ENCODE measurements at regions not wholly inside any gene's neighbourhood (a gene's known extent, or its start where the extent isn't known, plus 50 kb on each side); places are given as distances from the start of the nearest gene placed in this dataset.

DNA sequence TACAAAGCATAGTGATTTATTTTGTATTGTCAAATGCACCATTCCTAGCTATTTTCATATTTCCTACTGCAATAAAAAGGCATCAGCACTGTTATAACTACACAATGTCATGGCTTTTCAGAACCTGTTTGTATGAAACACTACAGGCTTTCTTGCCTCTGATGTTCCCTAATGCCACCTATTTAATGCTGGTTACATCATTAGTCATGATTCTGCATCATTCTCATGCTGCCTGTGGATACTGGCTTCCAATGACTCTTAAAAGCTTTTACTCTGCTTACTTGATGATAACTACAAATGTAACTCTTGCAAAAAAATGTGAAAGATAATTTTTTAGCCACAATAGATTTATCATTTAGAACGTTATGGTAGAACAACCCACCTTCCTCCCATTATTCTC, 529.4 kb downstream of the HTR7 start:
- no peak for DNase-seq (ENCODE audit: low read depth)

DNA sequence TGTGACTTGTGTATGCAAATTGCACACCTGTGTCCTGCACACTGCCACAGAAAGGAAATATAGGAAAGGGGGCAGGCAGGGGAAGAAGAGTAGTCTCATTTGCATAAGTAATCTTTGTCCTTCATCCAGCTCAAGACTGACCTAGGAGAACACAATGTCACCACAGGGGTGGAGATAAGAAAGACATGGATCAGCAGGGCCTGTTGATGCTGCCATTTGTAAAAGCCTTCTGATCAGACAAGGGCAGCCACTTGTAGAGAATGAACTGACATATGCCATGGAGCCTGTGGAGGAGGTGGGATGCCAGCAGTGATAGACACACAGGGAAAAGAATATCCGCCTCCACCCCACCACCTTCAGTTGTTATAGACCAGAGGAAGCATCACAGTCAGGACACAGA, 528.9 kb downstream of the HTR7 start:
- no peak for DNase-seq (ENCODE audit: low read depth)

GRCh38 chr10:90337316-90337715, 520.5 kb downstream of the HTR7 start:
- DNase-seq (ENCODE audit: low read depth), result no peak

DNA sequence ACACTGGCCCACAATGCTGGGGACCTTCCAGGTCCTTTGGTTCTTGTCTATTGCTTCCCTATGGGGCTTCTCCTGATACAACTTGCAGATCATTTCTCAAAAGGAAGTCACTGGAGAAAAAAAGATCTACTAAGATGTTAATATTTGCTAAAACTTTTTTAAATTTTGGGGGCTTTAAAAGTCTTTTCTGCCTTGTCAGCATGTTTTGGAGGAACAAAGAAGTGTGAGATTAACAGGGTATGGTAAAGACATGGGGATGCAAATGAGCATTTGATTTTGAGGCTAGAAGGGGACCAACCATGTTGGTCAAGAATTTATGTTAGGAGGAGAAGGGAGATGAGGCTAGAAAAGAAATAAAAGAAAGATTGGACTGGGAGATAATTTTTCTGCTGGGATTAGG, 515.4 kb downstream of the HTR7 start:
- no peak for DNase-seq (ENCODE audit: low read depth)

GRCh38 chr10:90344226-90344625, 513.6 kb downstream of the HTR7 start:
- no peak for DNase-seq (ENCODE audit: low read depth)

DNA sequence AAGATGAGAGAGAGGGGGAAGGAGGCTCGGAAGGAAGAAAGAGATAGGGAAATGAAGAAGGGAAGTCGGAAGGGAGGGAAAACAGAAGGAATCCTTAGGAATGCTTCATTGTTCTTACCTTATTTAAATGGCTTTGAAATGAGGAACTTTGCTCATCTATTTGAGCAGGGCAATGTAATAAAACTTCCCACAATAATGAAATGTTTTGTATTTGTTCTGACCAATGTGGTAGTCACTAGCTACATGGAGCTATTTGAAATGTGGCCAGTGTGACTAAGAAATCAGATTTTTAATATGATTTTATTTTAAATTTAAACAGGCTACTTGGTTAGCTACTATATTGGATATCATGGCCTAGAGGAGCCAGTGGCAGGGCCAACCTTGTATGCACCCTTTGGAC, 510.6 kb downstream of the HTR7 start:
- DNase-seq (ENCODE audit: low read depth), result no peak

- DNase-seq (ENCODE audit: low read depth), result no peak
Observed at GRCh38 chr10:90350122-90350521, 507.7 kb downstream of the HTR7 start.

DNA sequence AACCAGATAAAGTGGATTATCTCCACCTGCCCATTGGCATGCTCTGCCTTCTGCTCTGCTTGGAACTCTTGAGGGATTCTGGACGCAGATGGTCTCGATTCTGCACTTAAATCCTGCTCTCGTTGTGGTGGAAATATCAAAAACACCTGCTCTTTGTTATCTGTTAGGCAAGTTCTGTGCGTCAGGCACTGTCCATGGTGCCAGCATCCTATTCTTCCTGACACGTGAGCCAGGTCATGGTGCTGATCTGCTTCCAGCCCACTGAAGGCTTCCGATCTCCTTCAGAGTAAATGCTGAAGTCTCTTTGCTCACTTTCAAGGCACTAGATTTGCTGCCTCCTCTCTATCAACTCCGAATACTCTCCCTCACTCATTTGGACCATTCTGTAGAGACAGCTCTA, 505.6 kb downstream of the HTR7 start:
- no peak for DNase-seq (ENCODE audit: low read depth)

GRCh38 chr10:90354914-90355313, 502.9 kb downstream of the HTR7 start:
- no peak for DNase-seq (ENCODE audit: low read depth)

DNA sequence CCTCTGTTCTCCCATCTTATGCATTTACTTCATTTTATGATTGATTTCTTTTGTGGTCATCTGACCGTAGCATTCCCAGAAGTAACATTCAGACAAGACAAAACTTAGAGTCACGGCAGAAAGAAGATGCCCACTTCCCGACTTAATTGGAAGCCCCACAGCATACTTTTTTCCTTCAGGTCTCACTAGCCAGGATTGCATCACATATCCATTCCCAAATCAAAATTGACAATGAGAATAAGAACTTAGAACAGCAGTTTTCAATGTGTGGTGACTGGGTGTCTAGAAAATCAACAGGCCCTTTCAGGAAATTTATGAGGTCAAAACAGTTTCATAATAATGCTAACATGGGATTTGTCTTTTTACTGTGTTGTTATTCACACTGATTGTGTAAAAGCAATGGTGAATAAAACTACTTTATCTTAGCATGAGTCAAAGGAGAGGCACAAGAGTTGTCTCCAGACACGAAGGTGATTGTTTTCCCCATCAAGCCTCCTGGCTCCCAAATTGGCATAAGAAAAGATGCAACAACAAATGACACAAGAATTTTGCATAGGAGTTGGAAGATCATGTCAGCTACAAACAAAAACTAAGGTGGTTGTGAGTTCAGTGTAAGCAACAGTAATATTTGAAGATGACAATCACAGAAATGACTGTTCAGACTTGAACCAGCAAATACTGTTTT, 493.9 kb downstream of the HTR7 start:
- no peak for DNase-seq (ENCODE audit: low read depth)

DNA sequence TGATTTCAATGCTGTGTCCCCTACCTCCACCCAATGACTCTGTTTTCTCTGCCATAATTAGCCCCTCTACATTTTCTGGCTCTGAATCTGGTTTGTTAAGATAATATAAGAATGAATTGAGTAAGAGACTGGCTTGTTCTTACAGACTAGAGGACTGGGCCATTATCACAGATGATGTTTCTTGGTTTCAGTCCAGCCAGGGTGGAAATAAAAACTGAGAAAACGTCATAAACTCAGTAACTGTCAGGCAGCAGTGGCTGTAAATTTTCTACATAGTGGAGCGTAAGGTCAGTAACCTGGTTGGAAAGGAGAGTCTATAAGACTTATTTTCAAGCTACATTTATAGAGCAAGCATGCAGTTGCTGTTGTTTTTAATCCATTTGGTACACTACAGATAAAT, 485.4 kb downstream of the HTR7 start:
- no peak for DNase-seq (ENCODE audit: low read depth)

DNA sequence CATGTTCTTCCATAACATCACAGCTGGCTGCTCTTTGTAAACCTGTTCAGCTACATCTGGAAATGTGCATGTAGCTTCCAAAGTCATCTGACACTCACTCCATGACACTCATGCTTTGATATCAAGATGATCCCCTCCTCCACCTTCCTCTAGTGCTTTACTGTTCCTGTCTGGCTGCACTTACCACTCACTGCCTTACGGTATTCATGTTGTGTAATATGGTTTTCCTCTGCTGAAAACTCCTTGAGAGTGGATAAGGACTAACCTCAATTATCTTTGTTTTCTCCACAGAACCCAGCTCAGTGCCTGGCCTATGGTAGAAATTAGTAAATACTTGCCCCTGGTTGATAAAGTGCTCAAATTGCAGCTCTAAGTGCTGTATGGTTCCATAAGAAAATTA, 483.9 kb downstream of the HTR7 start:
- no peak for DNase-seq (ENCODE audit: low read depth)

DNA sequence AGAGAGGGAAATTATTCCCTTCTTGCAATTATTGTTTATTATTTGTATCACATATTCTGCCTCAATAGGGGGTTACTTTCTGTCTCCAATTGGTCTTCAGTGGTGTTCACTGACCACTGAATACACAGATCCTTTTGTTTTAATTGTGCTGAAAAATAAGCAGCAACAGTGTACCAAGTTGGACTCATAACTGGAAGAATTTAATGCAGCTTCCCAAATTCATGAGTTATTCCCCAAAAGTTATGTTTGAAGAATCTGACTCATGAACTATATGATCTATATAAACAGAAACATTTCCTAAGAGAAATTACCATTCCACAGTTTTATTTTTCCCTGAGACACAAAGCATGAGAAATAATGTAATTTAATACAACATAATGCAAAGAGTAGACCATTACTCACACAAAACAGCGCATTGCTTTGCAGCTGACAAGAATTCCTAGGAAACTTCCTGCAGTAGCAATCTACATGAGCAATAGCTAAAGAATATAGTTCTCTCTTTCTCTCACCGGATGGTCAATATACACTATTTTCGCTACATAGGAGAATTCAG, 479.2 kb downstream of the HTR7 start:
- DNase-seq (ENCODE audit: low read depth), result no peak

- DNase-seq (ENCODE audit: low read depth), result no peak
Observed at GRCh38 chr10:90381468-90381867, 476.4 kb downstream of the HTR7 start.

- DNase-seq (ENCODE audit: low read depth), result no peak
Observed at GRCh38 chr10:90389876-90390275, 468.0 kb downstream of the HTR7 start.

DNA sequence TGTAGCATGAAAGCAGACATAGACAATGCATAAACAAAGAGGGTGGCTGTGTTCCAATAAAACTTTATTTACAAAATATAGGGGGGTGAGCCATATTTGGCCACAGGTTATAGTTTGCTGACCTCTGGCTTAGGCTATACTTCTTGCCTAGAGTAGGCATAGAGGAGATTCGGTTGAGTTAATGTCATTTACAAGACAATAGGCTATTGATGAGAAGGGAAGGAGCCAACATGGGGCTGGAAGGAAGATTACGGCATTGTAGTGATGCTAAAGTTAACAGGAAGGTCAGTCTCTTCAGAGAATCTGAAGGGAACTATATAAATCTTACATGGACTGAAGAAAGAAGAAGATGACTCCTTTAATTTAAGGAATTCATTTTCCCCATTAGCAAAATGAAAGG, 463.5 kb downstream of the HTR7 start:
- DNase-seq (ENCODE audit: low read depth), result no peak

GRCh38 chr10:90396721-90397120, 461.1 kb downstream of the HTR7 start:
- no peak for DNase-seq (ENCODE audit: low read depth)

DNA sequence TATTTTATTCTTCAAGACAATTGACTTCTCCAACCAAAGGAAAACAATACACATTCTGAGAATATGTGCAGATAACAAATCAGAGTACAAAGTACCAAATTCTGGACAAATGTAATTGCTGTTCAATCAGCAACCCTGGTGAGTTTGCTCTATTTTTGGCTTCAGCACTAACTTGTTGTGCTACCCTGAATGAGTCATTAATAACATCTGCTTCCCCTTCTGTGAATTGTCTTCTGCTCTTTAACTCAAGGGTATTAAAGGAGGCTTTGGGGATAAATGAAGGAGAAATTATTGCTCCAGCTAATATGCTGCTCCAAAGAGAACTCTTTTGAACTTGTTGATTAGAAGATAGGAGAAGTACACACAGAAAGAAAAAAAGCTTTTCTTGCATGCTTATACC, 459.3 kb downstream of the HTR7 start:
- no peak for DNase-seq (ENCODE audit: low read depth)

DNA sequence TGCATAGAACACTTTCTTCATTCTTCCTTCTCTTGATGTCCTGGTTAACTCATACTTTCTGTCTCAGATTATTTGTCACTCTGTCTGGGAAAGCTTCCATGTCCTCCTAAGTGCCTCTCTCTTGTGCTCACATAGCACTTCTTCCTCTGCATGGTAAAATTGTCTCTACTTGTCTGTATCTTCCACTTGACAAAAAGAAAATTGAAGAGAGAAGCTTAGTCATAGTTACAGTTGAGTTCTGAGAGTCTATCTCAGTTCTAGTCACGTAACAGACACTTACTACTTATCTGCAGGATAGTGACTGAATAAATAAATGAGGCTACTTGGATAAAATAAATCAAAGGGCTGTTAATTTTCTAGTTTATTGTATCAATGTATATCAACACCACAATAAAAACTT, 458.1 kb downstream of the HTR7 start:
- DNase-seq (ENCODE audit: low read depth), result no peak

DNA sequence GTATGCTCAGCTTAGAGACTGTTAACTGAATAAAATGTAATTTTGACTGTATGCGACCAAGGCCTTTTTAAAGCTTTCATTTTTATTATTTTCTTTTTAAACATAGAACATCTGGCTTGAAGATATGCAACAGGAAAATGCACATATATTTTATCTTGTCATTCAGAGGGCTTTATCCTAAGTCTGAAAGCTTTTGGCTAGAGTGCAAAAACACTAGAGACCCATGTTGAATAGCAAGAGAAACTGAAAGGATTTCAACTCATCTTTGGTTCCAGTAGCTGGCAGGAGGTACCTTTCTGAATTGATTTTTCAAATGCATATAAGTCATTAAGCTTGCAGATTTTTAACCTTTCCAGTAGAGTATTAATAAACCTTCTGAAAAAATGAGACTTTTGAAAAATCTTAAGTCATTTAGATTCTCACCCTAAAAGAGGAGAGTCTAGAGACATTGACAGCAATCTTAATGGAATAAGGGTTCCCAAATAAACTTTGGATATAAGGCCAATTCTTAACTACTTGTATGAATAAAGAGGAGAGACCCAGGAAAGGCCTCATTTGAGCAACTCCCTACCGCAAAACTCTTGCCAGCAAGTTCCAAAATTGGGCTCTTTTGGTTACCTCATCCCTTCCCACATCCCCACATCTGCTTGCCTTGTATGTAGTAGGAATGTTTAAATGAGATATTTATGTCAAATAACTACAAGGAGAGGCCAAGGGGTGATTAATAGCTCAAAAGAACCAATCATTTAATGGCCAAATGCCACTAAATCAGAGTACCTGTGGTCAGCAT, 454.4 kb downstream of the HTR7 start:
- DNase-seq (ENCODE audit: low read depth), result no peak

DNA sequence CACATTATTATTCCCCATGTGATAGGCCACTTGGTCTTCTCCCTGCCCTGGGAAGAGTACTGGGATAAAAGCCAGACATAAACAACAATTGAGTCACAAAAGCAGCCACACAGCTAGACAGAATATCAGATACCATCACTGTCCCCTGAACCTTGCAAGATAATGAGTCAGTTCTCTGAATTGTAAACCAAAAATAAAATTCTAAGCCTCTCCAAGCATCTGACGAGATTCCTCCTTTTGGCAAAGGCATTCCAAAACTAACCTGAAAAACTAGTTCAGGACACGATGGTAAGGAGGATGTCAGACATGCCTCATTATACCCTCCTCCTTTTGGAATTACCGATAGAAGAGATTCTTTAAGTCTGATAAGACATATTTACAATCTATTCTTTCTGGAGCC, 450.7 kb downstream of the HTR7 start:
- no peak for DNase-seq (ENCODE audit: low read depth)

DNA sequence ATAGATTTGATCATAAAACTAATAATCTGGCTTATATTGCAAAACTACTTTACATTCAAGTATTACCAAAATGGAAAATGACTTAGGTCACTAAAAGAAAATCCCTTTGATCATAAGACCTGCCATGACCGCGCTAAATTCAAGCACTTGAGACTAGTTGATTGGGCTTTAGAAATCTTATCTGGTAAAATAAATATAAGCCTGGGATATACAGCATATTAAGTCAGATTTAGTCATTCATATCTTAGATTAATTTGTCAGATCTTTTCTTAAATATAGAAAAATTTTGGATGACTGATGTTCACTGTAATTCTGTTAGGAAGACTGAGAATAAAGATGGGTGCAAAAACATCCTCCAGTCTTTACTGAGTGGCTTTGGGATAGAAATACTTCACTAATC, 450.0 kb downstream of the HTR7 start:
- no peak for DNase-seq (ENCODE audit: low read depth)

GRCh38 chr10:90412582-90412981, 445.3 kb downstream of the HTR7 start:
- DNase-seq (ENCODE audit: low read depth), result no peak

DNA sequence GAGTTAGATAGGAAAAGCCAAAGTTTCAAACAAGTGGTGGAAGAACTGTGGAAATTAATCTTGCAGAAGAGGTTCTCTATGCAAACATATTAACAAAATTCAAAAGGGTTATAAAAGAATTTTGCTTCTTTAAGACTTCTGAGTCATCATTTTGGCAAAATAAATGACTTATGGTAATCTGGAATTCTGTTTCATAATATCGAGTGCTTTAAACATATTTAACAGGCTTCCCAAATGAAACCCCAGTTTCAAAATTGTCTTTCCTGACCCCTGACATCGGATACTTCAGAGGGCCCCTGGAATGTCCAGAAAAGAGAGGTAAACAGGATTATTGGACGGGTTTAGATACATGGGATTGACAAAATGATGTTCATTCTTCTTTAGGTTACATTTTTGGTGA, 444.6 kb downstream of the HTR7 start:
- DNase-seq (ENCODE audit: low read depth), result no peak

Data from GM04503 (cell line).